ENCODE measurements at regions not wholly inside any gene's neighbourhood (a gene's known extent, or its start where the extent isn't known, plus 50 kb on each side); places are given as distances from the start of the nearest gene placed in this dataset.

DNA sequence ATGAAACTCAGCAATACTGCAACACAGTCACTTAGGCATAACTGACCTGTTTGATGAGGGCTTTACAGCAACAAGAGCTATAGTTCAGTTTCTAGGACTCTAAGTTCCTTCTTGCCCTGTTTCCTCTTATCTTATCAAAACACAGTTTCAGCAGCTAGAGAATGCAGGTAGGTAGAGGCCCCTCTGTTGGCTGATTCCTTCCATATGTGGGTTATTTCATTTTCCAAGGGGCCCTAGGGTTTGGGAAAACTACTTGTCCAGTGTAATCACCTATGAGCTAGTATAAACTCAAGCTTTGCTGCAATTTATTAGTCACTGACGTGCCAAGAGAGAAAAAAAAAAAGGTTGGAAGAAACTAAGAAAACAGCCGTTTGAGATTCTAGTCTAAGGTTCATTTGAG lies 607.7 kb upstream of the USP24 start:
- TF ChIP-seq, protein P1, sequence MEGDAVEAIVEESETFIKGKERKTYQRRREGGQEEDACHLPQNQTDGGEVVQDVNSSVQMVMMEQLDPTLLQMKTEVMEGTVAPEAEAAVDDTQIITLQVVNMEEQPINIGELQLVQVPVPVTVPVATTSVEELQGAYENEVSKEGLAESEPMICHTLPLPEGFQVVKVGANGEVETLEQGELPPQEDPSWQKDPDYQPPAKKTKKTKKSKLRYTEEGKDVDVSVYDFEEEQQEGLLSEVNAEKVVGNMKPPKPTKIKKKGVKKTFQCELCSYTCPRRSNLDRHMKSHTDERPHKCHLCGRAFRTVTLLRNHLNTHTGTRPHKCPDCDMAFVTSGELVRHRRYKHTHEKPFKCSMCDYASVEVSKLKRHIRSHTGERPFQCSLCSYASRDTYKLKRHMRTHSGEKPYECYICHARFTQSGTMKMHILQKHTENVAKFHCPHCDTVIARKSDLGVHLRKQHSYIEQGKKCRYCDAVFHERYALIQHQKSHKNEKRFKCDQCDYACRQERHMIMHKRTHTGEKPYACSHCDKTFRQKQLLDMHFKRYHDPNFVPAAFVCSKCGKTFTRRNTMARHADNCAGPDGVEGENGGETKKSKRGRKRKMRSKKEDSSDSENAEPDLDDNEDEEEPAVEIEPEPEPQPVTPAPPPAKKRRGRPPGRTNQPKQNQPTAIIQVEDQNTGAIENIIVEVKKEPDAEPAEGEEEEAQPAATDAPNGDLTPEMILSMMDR (IDR thresholded peaks at IDR 0.05; ENCODE audit: low read depth, low read length), result no peak
- TF ChIP-seq EZH2phosphoT487 (IDR thresholded peaks at IDR 0.05; ENCODE audit: low read depth), result no peak

Data from OCI-LY3 (cell line).